ENCODE measurements at regions not wholly inside any gene's neighbourhood (a gene's known extent, or its start where the extent isn't known, plus 50 kb on each side); places are given as distances from the start of the nearest gene placed in this dataset.

DNA sequence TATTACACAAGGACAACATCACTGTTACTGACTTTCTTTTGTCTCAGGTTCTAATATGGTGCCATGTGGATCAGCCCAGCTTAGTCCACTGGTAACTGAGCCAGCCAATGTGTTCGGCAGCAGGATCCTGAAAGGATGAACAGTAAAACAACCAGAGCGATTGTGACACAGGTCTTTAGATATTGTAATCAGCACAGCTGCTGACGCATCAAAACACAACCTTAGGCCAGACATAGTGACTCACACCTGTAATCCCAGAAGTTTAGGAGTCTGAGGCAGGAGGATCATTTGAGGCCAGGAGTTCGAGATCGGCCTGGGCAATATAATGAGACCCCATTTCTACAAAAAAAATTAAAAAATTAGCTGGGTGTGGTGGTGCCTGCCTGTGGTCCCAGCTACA is 183.4 kb upstream of the CDH20 start:
- TF ChIP-seq, protein P1, sequence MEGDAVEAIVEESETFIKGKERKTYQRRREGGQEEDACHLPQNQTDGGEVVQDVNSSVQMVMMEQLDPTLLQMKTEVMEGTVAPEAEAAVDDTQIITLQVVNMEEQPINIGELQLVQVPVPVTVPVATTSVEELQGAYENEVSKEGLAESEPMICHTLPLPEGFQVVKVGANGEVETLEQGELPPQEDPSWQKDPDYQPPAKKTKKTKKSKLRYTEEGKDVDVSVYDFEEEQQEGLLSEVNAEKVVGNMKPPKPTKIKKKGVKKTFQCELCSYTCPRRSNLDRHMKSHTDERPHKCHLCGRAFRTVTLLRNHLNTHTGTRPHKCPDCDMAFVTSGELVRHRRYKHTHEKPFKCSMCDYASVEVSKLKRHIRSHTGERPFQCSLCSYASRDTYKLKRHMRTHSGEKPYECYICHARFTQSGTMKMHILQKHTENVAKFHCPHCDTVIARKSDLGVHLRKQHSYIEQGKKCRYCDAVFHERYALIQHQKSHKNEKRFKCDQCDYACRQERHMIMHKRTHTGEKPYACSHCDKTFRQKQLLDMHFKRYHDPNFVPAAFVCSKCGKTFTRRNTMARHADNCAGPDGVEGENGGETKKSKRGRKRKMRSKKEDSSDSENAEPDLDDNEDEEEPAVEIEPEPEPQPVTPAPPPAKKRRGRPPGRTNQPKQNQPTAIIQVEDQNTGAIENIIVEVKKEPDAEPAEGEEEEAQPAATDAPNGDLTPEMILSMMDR (IDR thresholded peaks at IDR 0.05): no peak
- TF ChIP-seq POLR2AphosphoS5 (IDR thresholded peaks at IDR 0.05; ENCODE audit: low read depth, low read length): no peak
